ENCODE measurements at regions not wholly inside any gene's neighbourhood (a gene's known extent, or its start where the extent isn't known, plus 50 kb on each side); places are given as distances from the start of the nearest gene placed in this dataset.

GRCh38 chr11:123362186-123362585, 67.9 kb upstream of the GRAMD1B start:
- TF ChIP-seq EZH2 (optimal IDR thresholded peaks at IDR 0.05; ENCODE audit: low read depth, low read length): no peak
- no peak for TF ChIP-seq CTCF (IDR thresholded peaks at IDR 0.05; ENCODE audit: low read length)
- TF ChIP-seq EZH2phosphoT487 (IDR thresholded peaks at IDR 0.05; ENCODE audit: low read length): no peak

All from MM.1S (cell line).